Lower leg skin (tissue), 3 donors: ENCODE measurements at regions not wholly inside any gene's neighbourhood (a gene's known extent, or its start where the extent isn't known, plus 50 kb on each side); places are given as distances from the start of the nearest gene placed in this dataset.
"Not testable (repeated sequence)": the region's sequence is repeated elsewhere in the genome, so short reads cannot be mapped to it uniquely, and the experiment has no call there.

Source experiments
- POLR2A ChIP-seq, 2 donors: fragments of 450-650 bp; IDR thresholded peaks; one replicate each; pipeline ENCODE4 v1.6.1; 2016 to 2017; ENCODE audit warnings: antibody characterized with exemption in 2 of 2, mild to moderate bottlenecking in 1 of 2, moderate library complexity in 1 of 2
- TF ChIP-seq, protein P1 (sequence below), 3 donors: fragments of 450-650 bp; IDR thresholded peaks; one replicate each; pipeline ENCODE4 v1.5.1; 2016; ENCODE audit warnings: antibody characterized with exemption in 3 of 3, mild to moderate bottlenecking in 3 of 3, moderate library complexity in 2 of 3

DNA sequence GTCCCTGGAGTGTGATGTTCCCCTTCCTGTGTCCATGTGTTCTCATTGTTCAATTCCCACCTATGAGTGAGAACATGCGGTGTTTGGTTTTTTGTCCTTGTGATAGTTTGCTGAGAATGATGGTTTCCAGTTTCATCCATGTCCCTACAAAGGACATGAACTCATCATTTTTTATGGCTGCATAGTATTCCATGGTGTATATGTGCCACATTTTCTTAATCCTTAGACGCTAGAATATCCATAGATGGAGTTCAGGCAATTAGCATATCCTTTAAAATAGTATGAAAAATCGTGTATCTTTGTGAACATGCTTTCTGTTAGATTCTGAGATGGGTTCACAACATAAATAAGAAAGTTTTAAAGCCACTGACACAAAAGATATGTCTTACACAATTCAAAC, 190.4 kb upstream of the TENT5A start:
- TF ChIP-seq, protein P1, sequence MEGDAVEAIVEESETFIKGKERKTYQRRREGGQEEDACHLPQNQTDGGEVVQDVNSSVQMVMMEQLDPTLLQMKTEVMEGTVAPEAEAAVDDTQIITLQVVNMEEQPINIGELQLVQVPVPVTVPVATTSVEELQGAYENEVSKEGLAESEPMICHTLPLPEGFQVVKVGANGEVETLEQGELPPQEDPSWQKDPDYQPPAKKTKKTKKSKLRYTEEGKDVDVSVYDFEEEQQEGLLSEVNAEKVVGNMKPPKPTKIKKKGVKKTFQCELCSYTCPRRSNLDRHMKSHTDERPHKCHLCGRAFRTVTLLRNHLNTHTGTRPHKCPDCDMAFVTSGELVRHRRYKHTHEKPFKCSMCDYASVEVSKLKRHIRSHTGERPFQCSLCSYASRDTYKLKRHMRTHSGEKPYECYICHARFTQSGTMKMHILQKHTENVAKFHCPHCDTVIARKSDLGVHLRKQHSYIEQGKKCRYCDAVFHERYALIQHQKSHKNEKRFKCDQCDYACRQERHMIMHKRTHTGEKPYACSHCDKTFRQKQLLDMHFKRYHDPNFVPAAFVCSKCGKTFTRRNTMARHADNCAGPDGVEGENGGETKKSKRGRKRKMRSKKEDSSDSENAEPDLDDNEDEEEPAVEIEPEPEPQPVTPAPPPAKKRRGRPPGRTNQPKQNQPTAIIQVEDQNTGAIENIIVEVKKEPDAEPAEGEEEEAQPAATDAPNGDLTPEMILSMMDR (IDR thresholded peaks at IDR 0.05): not testable (repeated sequence)
- not testable (repeated sequence) for TF ChIP-seq POLR2A (IDR thresholded peaks at IDR 0.05)
